C4-2B (cell line): ENCODE measurements at regions not wholly inside any gene's neighbourhood (a gene's known extent, or its start where the extent isn't known, plus 50 kb on each side); places are given as distances from the start of the nearest gene placed in this dataset.

Experiments used
- ZFX ChIP-seq: fragments of 450-650 bp; IDR thresholded peaks from 2 replicates; pipeline ENCODE4 v1.6.1; 2017
- TF ChIP-seq, protein P1 (sequence below): fragments of 450-650 bp; conservative IDR thresholded peaks from 2 replicates; pipeline ENCODE4 v1.5.1; 2017; ENCODE audit warnings: mild to moderate bottlenecking

DNA sequence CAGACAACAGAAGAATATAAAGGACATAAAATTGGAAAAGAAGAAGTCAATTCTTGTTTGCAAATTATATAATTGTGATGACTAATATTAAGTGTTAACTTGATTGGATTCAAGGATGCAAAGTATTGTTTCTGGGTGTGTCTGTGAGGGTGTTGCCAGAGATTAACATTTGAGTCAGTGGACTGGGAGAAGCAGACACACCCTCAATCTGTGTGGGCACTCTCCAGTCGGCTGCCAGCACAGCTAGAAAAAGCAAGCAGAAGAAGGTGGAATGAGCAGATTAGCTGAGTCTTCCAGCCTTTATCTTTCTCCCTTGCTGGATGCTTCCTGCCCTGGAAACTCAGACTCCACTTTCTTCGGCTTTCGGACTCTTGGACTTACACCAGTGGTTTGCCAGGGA is 51.7 kb downstream of the UBE2NL start:
- TF ChIP-seq, protein P1, sequence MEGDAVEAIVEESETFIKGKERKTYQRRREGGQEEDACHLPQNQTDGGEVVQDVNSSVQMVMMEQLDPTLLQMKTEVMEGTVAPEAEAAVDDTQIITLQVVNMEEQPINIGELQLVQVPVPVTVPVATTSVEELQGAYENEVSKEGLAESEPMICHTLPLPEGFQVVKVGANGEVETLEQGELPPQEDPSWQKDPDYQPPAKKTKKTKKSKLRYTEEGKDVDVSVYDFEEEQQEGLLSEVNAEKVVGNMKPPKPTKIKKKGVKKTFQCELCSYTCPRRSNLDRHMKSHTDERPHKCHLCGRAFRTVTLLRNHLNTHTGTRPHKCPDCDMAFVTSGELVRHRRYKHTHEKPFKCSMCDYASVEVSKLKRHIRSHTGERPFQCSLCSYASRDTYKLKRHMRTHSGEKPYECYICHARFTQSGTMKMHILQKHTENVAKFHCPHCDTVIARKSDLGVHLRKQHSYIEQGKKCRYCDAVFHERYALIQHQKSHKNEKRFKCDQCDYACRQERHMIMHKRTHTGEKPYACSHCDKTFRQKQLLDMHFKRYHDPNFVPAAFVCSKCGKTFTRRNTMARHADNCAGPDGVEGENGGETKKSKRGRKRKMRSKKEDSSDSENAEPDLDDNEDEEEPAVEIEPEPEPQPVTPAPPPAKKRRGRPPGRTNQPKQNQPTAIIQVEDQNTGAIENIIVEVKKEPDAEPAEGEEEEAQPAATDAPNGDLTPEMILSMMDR = no peak
- no peak for TF ChIP-seq ZFX
